HG03097 (cell line): ENCODE measurements at regions not wholly inside any gene's neighbourhood (a gene's known extent, or its start where the extent isn't known, plus 50 kb on each side); places are given as distances from the start of the nearest gene placed in this dataset.

ENCODE experiments used
- ATAC-seq: cut with Tn5 transposase; IDR thresholded peaks from one replicate; pipeline ENCODE4 v1.9.1; 2021; ENCODE audit not compliant: unreplicated experiment, low FRiP score

GRCh38 chr17:69761767-69762321, 313.2 kb upstream of the KCNJ16 start:
- no peak for ATAC-seq

GRCh38 chr17:69762359-69762758, 312.7 kb upstream of the KCNJ16 start:
- no peak for ATAC-seq

- ATAC-seq, result no peak
Observed at GRCh38 chr17:69762766-69763165, 312.3 kb upstream of the KCNJ16 start.

GRCh38 chr17:69763503-69763902, 311.5 kb upstream of the KCNJ16 start:
- no peak for ATAC-seq

- no peak for ATAC-seq
Observed at GRCh38 chr17:69764146-69764545, 310.9 kb upstream of the KCNJ16 start.

GRCh38 chr17:69769050-69769449, 306.0 kb upstream of the KCNJ16 start:
- ATAC-seq, result no peak

- ATAC-seq, result no peak
Observed at GRCh38 chr17:69773081-69773480, 301.9 kb upstream of the KCNJ16 start.

- no peak for ATAC-seq
Observed at GRCh38 chr17:69779378-69780214, 295.4 kb upstream of the KCNJ16 start.

- no peak for ATAC-seq
Observed at GRCh38 chr17:69783865-69784264, 291.2 kb upstream of the KCNJ16 start.

GRCh38 chr17:69788957-69789356, 286.1 kb upstream of the KCNJ16 start:
- ATAC-seq, result no peak

GRCh38 chr17:69796078-69796477, 278.9 kb upstream of the KCNJ16 start:
- ATAC-seq, result no peak

GRCh38 chr17:69800870-69801269, 274.2 kb upstream of the KCNJ16 start:
- ATAC-seq, result no peak

GRCh38 chr17:69801368-69801767, 273.7 kb upstream of the KCNJ16 start:
- no peak for ATAC-seq

GRCh38 chr17:69802045-69802740, 272.8 kb upstream of the KCNJ16 start:
- ATAC-seq, result no peak

- no peak for ATAC-seq
Observed at GRCh38 chr17:69809331-69809730, 265.7 kb upstream of the KCNJ16 start.

- no peak for ATAC-seq
Observed at GRCh38 chr17:69810326-69810965, 264.6 kb upstream of the KCNJ16 start.

- no peak for ATAC-seq
Observed at GRCh38 chr17:69812240-69812837, 262.7 kb upstream of the KCNJ16 start.

- ATAC-seq, result no peak
Observed at GRCh38 chr17:69814031-69814430, 261.0 kb upstream of the KCNJ16 start.

- no peak for ATAC-seq
Observed at GRCh38 chr17:69815406-69815805, 259.6 kb upstream of the KCNJ16 start.

- no peak for ATAC-seq
Observed at GRCh38 chr17:69818467-69818866, 256.6 kb upstream of the KCNJ16 start.
